ENCODE measurements at regions not wholly inside any gene's neighbourhood (a gene's known extent, or its start where the extent isn't known, plus 50 kb on each side); places are given as distances from the start of the nearest gene placed in this dataset.
"Not testable (repeated sequence)": the region's sequence is repeated elsewhere in the genome, so short reads cannot be mapped to it uniquely, and the experiment has no call there.

DNA sequence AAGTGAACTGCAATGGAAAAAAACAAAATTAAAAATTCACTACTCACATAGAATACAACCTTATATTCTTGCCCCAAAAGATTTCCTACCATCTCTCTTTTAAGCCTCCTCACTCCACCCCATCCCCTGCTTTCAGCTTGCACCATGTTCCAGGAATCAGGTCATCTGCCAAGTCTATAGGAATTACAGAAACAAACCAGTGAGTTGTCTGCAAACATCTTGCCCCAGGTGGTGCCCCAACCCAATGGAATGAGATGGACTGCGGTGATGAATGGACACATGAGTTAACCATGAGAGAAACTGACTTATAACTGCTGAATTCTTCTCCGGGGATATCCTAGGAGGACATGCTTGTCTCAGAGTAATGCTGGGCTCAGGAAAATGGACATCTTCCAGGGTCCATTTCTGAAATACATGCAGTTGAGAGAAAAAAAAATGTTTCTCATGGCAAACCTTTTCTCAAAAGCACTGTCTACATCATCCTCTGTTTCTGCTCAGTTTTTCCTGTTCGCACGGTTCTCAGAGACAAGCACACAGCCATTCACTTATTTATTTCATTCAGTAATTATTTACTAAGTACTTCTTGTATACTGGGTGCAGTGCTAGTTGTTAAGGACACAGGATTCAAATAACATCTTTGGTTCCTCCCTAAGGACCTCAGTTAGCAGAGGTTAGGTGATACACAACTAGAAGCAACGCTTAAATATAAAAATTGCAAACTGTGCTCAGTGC lies 350.0 kb downstream of the RND3 start:
- no peak for DNase-seq (ENCODE audit: low read depth in 2 of 2)

DNA sequence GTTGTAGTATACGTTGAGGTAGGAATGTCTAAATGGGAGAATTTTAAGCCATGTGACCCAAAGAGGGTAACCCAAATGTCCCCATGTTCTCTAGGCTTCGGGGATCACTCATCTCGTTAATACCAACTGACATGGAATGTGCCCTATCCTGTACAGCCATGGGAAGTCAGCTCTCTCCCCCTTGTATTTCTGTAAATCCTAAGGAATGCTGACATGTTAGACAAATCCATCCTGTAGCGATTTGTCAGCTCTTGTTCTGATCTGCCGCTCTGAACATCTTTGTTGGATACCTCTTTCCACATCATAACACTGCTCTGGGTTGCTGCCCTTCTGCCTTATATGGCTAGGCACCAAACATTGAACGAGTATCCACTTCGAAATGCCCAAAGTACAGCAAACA lies 350.6 kb downstream of the RND3 start:
- DNase-seq (ENCODE audit: low read depth in 2 of 2): no peak

DNA sequence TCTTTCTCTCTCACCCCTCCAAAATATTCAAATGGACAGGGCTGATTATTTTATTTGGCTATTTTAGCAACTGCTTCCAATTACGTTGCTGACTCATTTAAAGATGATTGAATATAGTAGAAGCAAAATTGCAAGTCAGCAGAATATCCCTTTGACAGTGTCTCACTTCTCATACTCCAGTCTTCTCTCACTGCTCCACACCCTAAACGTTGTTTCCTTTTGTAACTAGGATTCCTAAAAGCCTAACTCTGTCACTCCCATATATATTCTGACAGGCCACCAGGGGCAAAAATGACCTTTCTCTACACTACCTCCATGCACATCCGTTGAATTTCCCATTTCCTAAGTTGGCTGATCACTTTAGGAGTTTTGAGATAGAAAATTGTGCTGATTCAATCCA lies 351.1 kb downstream of the RND3 start:
- DNase-seq (ENCODE audit: low read depth in 2 of 2): no peak

DNA sequence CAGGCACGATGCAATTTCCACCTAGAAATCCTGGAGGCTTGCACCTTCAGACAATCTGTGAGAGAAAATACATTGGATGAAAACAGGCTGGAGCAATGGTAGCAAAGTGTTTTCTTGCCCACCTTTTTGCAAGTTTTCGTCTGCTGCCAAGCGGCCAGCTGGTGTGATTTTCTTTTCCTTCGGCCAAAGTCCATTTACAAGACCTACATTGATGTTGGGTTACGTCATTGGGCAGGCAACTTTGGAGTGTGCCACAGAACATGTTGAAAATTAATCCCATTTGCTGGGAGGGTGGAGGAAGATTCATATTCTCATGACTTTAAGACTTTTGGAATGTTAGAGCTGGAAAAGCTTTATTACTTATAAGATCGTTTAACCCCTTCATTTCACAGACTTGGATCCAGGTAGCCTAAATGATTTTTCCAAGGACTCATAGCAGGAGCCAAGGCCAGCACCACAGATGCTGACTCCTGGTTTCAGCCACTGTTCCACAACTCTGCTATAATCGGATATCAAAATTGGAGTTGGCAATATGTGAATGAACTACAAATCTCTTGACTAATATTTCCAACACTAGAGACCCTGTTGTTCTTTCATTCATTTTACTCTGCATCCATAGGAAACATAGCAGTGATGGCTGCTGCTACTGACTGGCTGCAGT lies 352.1 kb downstream of the RND3 start:
- DNase-seq (ENCODE audit: low read depth in 2 of 2): no peak

DNA sequence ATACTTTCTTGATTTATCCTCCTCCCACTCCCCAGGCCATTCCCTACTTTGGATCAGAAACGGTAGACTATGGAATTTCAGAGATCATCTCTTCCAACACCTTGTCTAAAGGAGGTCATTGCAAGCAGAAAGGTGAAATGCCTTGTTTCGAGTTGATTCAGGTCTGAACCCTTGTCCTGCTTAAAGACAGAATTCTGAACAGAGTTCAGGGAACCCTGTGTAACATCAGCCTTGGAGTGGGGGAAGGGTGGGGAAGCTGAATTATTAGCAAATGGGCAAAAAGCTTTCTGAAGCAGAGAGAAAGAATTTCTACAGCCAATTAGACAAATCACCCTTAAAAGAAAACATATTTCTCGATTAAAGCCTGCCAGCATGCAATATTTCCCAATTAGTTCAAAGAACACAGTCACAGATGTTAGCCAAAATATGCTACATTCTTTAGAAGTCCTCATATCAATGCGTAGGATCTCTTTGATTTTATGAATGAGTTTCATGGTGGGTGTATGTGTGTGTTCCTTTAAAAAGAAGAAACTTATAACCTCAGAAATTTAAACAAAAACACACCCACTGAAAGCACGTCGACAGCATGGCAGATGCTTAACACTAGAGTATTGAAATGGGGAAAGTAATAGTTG lies 353.1 kb downstream of the RND3 start:
- DNase-seq (ENCODE audit: low read depth in 2 of 2): no peak

DNA sequence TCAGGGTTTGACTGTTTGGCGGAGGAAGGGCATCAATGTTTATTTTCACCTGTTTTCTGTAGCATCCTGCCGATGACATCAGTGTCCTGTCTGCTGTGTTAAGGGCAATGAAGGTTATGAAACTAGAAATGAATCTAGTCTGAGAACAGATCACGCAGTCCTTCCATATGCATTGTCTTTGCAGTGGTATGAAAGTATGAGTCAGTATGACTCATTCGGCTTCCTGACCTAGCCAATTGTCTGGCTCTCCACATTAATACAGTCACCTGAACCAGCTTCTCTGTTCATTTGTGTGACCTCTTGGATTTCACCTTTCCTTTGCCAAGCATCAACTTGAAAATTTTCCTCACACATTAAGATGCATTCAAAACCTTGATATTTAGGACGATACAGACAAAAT lies 353.8 kb downstream of the RND3 start:
- peak in 1 of 2 donors; percentile 0 for DNase-seq (ENCODE audit: low read depth in 2 of 2)

DNA sequence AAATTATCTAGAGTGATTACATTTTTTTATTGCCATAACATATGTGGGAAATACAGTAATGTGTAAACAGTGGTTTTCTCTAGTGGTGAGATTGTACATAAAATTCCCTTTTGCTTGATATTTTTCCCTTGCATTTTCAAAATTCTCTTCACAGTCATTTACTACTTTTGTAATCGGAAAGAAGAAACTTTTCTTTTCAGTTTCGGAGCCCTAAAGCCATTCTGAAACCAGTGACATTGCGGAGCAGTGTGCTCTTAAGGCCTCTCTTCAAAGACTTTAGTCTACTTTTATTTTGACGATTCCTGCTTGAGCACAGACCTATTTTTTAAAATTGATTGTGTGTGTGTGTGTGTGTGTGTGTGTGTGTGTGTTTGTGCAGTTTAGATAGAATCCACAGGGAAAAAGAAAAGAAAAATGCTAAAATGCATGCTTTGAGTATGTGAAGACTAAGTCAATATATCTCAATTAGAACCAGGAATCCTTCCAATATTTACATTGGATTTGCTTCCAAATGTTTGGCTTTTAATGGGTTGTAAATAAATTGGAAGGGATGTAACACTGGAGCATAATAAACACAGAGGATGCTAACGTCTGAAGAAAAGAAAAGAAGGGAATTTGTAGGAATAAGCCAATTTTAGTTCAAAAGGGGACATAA lies 357.4 kb downstream of the RND3 start:
- no peak for DNase-seq (ENCODE audit: low read depth in 2 of 2)

DNA sequence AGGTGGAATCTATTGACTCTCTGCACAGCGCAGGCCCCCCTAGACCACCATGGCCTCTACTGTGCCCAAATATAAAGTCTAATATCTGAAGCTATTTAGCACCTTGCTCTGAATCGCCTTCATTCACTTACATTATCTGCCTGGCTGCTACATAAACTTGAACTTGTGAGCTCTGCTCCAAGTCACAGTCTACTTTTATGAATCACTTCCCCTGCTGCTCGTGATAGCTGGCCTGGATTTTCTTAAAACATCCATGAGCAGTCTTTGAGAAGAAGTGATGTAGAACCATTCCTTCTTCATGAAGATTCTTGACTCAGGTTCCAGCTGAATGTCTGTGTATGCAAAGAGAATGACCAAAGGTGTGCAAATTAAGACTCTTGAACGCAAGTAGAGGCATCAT lies 359.5 kb downstream of the RND3 start:
- no peak for DNase-seq (ENCODE audit: low read depth in 2 of 2)

DNA sequence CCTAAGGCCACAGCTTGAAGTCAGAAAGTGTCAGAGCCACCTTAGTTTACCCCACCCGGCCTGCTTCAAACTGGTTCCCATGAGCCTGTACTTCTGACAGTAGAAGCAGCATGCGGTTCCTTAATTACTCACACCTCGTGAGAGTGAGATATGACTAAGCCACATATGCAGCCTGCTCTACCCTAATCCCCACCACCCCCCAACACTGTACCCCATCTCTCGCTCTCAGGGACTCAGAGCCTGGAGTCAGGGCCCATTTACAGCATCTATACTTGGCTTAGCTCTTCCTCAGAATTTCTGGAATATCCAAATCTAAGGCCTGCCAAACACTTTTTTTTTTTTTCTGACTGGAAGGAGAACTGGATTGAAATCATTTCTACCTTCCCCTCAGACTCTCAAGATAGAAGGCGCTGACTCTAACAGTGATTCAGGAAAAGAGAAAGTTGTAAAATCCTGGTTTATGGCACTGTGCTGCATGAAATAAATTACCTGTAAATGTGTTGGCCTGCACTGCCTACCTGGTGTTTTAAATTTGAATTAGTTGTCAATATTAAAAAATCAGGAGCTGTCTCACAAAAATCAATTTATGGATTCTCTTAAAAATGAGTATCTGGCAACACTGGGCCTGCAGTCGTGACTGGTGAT lies 360.0 kb downstream of the RND3 start:
- no peak for DNase-seq (ENCODE audit: low read depth in 2 of 2)

DNA sequence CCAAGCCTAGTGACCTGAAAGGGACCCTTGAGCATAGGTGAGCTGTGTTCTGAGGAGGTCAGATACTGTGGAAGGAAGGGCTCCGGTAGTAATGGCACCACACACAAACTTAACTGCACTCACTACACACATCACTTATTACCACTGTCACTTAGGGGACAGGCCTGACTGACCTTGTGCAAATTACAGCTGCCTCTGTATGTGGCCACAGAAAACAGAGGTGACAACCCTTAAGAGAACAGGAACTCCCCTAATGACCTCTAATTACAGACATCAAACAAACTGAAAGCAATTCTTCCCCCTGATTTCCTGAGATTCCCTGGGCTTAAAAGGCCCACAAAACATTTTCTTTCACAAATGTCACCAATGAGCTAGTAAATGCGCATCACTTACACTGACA lies 360.6 kb downstream of the RND3 start:
- DNase-seq (ENCODE audit: low read depth in 2 of 2): no peak

DNA sequence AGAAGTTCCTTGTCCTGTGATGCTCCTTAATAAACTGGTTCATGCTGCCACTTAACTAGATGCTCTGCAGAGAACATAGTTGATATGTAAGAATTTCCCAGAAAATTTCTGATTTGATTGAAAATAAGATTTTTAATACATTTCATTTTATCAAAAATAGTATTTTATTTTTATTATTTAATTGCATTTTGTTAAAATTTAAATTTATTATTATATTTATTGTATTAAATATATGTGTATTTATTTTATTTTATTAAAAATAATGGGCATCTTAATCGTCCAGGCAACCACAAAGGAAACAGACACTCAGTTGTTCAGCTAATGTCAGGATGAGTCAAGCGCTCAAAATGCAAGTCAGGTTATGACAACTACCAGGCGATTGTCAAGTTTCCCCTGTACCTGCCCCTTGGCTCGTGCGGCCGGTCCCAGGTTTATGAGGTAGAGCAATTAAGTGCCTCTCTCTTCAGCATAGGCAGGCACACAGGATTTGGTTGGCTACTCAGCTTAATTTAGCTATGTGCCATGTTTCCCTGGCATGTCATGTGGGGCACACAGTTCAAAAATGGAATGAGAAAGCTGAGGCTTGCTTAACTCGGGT lies 361.2 kb downstream of the RND3 start:
- DNase-seq (ENCODE audit: low read depth in 2 of 2): no peak

DNA sequence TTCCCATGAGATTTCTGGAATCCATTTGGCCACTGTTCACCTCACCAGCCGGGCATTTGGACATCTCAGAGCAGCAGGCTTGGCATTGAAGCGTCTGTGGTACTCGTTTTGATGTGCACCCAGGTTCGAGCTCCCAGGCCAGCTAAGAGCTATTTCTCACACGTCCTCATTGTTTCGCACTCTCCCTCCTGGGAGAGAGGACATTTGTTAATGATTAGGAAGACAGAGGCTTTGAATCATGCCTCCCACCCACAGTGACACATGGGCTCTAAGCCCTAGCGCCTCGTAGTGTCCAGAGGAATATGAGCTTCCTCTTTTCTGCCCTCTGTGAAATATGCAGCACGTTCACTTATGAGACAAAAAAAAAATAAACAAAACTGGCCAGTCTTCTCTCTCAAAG lies 361.8 kb downstream of the RND3 start:
- no peak for DNase-seq (ENCODE audit: low read depth in 2 of 2)

DNA sequence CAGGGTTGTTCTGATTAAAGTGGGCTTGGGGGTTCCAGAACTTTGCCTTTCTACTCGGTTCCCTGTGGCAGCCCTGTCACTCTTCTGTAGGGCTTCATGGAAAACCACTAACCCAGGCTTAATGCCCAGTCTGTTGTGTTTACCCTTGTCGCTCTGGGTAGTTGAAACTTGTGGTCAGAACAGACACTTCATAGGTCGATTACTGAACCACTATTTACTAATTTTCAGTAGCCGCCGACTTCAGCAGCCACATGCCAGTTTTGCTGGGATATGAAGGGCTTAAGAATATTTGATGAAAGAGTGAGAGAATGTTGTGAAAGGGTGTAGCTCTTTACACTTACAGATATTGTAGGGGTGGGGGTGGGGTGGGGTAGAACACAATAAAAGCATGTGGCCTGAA lies 362.3 kb downstream of the RND3 start:
- no peak for DNase-seq (ENCODE audit: low read depth in 2 of 2)

DNA sequence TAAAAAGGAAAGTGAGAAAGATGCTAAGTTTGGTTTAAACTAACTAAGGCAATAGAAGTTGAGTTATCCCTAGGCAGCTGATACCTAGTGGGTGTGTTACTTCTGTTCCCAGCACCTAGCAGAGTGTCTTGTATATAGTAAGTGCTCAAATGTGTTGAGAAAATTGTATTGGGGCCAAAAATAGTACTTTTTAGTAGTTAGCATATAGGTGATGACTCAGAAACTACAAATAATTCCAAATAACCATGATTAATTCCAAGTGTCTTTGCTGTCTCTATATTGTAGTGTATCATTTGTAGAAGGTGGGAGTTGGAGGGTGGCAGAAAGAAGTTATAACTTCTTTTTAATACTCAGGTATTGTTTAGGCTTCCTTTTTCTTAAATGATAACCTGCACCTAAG lies 362.7 kb downstream of the RND3 start:
- no peak for DNase-seq (ENCODE audit: low read depth in 2 of 2)

DNA sequence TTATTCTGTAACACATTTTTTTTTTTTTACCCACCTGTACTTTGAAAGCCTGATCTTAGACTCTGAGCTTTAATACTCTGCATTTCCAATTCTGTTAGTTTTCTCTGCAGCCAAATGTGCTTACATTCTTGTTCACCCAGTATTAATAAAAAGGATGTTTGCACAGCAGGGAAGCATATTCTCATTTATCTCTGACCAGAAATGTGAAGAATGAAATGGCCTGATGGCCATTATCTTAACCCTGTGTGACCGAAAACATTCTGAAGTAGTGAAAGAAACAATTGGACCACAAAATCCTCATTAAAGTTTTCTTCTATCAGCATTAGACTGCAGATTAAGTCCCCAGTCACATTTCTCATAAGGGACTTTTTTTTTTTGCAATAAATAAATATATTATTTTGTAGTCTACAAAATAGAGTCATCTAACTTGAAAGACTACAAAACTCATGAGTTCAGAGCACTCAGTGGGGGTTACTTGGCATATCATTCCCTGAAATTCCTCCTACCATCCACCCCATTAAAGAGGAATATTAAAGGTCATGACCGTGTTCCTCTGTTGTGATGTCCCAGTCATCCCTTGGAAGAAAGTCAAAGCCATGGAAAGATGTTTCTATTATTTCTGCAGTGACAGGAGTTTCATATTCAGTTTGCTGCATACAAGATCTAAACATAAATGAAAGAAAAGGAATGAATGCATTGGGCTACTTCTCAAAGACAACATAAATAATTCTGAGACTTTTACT lies 364.4 kb downstream of the RND3 start:
- no peak for DNase-seq (ENCODE audit: low read depth in 2 of 2)

DNA sequence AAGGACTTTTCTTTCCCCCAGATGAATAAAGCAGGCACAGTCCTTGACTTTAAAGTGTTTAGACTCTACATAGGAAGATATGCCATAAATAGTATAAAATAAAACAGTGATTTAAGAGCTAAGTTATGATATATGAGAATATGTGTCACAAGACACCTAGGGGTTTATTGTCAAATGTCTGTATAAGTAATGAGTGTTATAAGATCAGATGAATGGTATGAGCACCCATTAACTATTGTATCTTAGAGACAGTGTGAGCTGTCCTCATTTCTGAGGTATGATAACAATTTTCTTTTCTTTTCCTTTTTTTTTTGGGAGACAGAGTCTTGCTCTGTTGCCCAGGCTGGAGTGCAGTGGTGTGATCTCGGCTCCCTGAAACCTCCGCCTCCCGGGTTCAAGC lies 365.3 kb downstream of the RND3 start:
- DNase-seq (ENCODE audit: low read depth in 2 of 2): no peak

DNA sequence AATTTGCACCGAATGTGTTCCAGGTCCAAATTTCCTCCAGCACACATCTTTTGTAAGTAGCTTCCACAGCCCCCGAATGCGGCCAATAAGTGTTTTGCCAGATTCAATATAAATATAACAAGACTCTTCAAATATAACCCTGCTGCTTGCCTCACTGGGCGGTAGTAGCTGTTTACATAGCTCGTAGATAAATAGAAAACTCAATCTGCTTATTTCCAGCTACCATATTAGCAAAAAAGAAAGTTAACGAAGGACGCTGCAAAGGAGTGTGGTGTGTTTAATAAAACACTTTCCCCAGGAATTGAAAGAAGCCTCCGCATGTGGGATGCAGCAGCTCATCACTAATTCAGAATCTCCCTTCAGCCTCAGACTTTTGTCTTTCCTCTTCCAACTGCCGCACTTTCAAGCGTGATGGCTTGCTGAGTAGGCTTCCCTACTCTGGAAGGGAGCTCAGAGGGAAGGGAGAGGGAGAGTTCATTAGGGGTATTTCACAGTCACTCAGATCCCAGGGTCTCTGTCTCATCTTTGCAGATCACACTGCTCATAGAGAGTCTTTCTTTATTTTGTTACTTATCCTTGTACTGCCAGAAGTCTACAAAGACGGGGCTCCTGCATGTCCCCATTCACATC lies 367.0 kb downstream of the RND3 start:
- no peak for DNase-seq (ENCODE audit: low read depth in 2 of 2)

DNA sequence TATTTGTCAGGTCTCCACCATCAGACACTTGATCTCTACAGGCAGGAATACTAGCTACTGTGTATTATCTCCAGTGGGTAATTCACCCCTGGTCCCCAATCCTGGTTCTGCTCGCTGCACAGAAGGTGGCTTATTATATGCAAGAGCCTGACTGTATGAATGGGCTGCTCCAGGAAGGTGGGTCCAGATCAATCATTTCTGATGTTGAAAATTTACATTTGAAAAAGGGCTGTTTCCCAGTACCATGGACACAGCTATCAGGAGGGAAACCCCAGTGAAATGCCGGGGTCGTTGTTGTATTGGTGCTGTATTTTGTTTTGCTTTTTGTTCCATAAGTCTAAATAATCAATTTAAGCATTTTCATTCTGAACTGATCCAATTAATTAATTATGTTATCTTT lies 367.6 kb downstream of the RND3 start:
- DNase-seq (ENCODE audit: low read depth in 2 of 2): no peak

DNA sequence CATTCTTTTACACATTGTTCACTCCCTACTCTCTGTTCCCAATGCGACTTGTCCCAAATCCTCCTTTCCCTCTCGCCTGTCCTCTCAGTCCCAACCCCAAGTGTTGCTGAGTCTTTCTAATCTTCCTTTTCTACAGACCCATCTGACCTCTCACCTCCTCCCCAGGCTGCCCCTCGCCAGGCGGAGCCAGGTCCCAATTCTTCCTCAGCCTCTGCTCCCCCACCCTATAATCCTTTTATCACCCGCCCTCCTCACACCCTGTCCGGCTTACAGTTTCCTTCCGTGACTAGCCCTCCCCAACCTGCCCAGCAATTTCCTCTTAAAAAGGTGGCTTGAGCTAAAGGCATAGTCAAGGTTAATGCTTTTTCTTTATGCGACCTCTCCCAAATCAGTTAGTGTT lies 373.4 kb downstream of the RND3 start:
- DNase-seq (ENCODE audit: low read depth in 2 of 2): not testable (repeated sequence)

DNA sequence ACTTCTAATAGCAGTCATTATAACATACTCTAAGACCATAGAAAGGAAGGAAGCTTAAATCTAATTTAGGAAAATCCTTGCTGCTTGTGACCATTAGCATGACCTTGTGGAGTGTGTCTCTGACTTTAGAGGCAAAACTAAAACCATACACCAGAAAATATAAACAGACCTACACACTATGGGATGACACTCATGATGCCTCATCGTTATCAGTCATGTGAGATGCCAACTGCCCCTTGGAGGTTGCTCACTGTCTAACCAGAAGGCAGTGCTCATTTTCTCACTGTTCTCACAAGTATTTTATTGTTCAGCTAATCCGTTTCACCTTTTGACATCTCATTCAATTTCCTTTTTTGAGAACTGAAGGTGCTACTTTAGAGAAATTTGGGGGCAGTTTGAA lies 376.9 kb downstream of the RND3 start:
- DNase-seq (ENCODE audit: low read depth in 2 of 2): no peak

DNA sequence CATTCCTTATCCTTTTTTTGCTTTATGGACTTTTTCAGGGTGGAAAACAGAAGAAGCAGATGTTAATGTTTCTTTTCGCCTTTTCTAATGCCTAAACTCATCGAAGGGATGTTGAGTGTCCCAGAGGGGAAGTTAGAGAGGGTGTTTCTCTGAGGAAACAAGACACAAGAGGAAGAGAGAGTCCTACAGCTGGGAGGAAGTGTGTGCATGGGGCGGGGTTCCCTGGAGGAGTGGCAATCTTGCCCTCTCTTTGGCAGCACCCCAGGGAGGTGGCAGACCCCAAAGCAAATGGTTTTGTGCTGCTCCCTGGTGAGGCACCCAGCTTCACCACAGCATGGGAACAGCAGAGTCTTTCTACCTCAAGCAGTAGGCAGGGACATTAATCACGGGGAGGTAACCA lies 377.6 kb downstream of the RND3 start:
- no peak for DNase-seq (ENCODE audit: low read depth in 2 of 2)

Data from stimulated activated CD4-positive, alpha-beta T cell treated with anti-CD3 and anti-CD28 coated beads, Interleukin-4, amount 100 ng/mL, for 48 hours (primary cell).